ENCODE measurements at regions not wholly inside any gene's neighbourhood (a gene's known extent, or its start where the extent isn't known, plus 50 kb on each side); places are given as distances from the start of the nearest gene placed in this dataset.

- TF ChIP-seq CEBPB (IDR thresholded peaks at IDR 0.05; ENCODE audit: low read depth, low read length) (no peak), FOSL1 (IDR thresholded peaks at IDR 0.05; ENCODE audit: insufficient read depth, low read depth, low read length) (no peak), CTBP2 (IDR thresholded peaks at IDR 0.05; ENCODE audit: borderline replicate concordance, insufficient read depth, insufficient read length, low read length) (no peak), KDM4A (IDR thresholded peaks at IDR 0.05; ENCODE audit: low read depth, low read length, severe bottlenecking) (no peak), TAF1 (IDR thresholded peaks at IDR 0.05; ENCODE audit: low read depth, low read length) (no peak), SIN3A (conservative IDR thresholded peaks at IDR 0.05 in 1 of 2, IDR thresholded peaks at IDR 0.05 in 1 of 2; ENCODE audit: low read depth in 1 of 2, low read length in 2 of 2) (no peak)
These were observed 1315.5 kb upstream of the C9orf72 start (continued) for GRCh38 chr9:28888806-28889205.
